ENCODE measurements at regions not wholly inside any gene's neighbourhood (a gene's known extent, or its start where the extent isn't known, plus 50 kb on each side); places are given as distances from the start of the nearest gene placed in this dataset.
"Not testable (repeated sequence)": the region's sequence is repeated elsewhere in the genome, so short reads cannot be mapped to it uniquely, and the experiment has no call there.

DNA sequence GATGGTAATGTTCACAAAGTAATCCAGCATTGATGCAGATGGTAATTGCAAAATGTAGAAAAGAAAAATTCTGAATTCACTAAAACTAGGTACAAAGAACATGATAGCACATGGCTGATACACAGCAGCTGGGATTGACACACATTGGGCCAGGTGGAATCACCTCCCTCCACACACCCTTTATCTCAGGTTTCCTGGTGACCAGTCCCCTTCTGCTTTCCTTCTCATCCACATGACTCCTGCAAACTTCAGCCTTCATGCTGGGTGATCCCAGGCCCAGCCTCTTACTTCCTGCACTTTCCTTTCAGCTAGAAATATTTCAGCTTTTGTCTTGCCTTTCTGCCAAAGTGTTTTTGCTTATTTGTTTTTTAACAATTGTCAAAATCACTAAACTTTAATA is 246.9 kb downstream of the LNPK start:
- no peak for DNase-seq

DNA sequence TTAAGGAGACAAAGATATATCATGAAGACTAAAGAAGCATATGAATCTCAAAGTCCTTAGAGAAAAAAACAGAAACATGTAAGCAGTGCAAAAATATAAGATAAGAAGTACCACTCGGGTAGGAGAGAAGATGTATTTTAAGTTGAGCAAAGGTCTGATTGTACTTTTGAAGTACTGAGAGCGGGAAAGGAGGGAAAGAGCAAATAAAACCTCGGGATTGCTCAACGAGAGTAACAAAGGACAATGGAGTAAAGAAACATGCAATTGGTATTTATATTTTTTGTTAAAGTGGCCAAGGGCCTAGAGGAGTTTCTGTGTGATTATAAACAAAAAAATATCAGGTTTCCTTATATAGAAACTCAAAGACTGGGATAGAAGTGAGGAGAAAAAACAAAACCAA is 251.9 kb downstream of the LNPK start:
- DNase-seq: no peak

DNA sequence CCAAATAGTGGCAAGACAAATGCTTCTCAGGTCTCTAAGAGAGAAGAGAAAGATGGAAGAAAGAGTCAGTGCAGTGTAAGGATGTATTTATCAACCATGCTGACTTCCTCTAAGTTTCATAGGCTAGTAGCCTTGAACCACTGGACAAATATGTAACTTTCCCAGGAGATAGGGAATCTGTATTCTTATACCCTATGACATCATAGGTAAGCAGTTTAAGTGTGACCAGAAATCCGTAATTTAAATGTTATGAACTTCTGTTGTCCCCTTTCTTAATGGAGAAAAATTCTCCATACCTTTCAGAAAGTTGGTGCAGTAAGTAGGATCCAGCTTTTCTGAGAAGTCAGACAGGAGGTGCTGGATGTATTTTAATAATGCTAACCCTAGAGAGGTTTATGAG is 256.2 kb downstream of the LNPK start:
- DNase-seq: no peak

DNA sequence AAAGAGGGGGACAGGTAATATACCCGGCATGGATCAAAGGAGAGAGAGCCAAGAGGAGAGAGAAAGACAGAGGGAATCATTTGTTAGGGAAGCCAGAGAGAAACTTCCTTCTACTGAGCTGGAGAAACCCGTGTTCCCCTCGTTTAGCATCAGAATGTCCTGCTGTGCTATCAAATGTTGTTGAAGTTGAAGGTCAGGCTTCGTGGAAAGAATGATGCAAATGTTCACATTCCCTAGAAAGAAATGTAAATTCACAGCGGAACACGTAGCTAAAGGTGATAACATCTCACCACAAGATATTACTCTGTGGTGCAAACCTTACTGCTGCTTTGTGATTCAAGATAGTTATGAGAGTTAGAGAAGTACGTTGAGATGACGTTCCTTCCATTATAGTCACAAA is 258.1 kb downstream of the LNPK start:
- no peak for DNase-seq

DNA sequence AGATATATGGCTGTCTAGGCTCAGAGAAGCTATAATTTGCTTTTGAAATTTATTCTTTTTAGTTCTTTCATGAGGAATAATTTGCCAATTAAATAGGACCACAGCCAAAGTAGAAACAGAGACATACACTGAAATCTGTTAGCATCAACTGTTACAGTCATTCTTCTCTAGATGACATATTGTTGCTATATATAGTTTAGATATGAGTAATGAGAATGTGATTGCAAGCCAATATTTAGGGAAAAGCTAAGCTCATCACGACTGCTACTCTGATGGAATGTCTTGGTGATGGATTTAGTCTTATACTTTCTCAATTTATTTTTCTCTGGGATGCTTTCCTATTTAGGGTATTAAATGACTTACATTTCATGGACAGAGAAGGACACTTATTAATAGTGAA is 259.1 kb downstream of the LNPK start:
- no peak for DNase-seq

DNA sequence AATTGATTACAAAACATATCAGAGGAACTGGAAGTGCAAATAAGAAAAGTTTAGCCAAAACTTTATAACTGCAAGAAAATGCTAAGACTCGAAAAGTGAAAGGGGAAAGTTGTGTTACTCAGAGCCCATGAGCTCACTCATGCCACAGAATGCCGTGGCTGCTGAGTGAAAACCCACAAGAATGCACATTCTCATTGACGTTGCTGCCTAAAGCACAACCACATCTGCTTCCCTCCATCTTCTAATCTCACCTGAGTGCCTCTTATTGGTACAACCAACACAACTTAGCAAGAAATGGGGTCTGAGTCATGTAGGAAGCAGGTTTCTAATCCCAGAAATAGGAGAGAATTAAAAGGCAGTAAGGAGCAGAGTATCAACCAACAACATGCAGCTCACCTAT is 259.7 kb downstream of the LNPK start:
- no peak for DNase-seq

DNA sequence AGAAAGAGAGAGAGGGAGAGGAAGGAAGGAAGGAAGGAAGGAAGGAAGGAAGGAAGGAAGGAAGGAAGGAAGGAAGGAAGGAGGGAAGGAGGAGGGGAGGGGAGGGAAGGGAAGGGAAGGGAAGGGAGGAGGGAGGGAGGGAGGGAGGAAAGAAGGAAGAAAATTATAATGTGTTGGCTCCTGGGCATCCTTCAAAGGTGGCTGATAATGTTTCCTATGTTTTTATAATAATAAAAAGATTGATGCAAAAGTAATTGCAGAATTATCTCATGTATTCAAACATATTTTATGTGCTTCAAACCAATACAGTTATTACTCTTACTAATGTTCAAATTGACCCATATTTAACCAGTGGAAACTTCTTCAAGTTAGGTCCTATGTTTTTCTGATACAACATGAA is 260.9 kb downstream of the LNPK start:
- DNase-seq: no peak

DNA sequence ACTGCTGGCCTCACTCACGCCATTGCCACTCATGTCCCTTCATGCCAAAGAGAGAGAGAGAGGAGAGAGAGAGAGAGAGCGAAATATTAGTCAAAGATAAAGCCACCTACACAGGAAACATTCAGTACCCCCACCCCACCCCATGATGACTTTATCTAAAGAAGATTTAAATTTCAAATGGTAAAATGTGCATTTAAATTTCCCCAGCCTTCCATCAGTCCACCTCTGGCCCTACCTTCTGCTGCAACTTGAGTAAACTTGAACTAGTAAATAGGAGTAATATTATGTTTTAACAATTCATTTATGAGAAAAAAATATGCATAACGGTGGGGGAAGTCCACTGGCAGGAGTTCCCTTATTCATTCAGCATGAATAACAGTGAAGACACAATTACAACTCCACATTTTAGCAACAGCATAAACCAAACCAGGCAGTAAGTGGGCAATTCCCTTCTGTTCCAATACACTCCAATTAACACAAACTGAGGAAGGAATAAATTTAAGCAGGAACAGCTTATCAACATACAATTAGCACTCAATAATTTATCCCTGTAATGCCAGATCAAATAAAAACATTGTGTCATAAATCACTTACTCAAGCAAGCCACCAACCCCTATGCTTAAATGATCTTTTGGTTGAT is 264.2 kb downstream of the LNPK start:
- no peak for DNase-seq

DNA sequence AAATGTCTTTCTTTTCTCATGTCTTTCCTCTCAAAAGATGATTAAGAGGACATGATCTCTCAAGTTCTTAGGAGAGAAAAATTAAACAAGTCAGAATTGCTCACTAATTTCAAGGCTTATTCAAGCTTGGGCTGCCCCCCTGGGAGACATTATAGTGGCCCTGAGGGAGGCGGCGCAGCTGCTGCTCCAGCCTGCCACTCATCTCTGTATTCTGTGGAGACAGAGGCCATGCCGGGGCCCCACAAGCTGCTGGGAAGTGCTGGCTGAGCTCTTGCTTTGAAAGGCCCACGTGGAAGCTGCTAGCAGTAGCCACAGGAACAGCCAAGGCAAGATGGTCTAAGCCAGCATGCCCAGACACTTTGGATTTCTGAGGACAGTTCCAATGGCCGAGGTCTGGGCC is 267.4 kb downstream of the LNPK start:
- DNase-seq: no peak

DNA sequence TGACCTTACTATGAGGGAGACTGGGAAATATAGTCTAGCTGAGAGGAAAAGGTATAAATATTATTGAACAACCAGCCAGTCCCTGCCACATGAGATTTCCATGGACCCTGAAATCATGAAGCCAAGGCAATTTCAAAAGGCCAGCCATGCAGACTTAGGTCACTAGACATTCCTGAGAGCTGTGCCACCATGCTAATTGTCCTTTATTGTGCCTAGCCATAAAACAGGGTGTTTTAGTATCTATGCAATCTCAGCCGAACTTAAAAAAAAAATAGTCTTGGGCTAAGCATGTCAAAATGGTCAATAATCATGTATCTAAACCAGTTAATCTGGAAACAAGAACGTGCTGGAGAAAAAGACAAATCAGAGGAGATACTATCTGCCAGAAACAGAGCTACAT is 269.5 kb downstream of the LNPK start:
- DNase-seq: no peak

DNA sequence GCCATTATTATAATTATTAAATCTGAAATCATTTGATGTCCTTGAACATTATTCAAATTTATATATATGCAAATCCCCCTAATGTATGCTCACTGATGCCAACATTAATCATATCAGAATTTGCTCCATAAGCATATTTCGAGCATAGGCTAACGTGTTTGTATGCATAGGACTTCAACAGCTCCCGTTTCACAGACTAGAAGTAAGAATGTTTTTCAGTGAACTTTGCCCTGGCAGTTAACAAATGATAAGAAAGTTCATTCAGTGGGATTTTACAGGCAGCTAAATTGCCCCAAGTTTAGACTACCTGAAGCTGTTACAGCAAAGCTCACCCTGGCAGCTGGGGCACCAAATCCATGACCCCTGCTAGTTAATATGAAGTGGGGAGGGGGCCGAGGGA is 272.0 kb downstream of the LNPK start:
- no peak for DNase-seq

DNA sequence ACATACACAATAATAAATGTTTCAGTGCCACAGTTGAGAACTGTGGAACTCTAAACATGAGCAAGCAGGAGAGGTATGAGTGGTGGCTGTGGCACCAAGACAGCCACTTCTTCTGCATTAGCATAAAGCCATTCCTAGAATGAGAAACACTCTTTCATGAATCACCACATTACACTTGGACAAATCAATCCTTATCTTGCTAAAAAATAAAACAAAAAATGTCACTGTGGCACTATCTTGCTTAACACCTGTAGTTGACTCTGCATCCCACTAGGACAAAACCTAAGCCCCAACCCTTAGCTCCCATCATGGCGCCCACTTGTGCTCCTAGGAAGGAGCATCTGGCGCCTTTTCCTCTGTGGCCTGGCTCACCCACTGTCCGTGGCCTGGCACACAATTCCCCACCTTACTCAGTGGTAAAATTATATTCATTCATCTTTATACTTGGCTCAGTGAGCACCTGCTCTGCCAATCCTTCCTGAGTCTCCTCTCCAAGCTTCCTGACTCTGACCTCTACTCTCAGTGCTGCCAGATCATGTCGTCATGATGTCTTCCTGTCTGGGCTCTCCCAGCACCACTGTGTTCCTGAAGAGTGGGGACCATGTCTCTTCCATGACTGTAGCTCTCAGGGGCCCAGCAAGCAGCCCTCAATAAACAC is 272.9 kb downstream of the LNPK start:
- DNase-seq: no peak

DNA sequence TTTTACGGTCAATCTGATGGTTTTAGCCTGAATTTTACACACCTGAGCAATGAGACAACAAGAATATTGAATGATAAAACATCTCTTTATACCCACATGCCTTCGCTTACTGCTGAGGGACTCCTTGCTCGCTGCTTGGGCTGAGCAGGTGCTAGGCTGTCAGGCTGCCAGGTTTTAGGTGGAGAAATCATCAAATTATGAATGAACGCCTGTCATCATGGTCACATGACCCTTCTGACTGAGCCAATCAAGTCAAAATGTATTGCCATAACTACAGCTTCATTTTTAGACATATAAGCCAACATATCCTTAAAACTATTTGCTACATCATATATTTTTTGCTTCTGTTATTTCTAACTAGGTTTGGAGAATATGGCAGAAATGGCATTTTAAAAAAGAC is 274.0 kb downstream of the LNPK start:
- DNase-seq: no peak

DNA sequence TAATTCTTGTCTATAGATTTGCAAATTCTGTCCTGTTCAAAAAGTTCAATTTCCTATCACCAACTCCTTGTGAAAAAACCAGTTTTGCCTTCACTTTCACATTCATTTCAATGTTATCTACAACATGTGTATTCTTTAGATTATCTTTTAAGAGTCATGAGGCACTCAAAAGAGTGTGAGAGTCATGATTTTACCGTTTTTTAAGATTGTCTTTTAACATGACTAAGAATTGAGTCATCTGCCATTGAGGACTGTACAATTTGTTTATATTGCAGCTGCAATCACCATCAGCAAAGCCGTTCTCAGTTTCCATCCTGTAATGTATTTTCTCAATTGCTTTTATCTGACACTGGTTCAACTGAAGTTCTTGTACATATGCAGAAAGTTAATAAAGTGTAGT is 275.8 kb downstream of the LNPK start:
- no peak for DNase-seq

DNA sequence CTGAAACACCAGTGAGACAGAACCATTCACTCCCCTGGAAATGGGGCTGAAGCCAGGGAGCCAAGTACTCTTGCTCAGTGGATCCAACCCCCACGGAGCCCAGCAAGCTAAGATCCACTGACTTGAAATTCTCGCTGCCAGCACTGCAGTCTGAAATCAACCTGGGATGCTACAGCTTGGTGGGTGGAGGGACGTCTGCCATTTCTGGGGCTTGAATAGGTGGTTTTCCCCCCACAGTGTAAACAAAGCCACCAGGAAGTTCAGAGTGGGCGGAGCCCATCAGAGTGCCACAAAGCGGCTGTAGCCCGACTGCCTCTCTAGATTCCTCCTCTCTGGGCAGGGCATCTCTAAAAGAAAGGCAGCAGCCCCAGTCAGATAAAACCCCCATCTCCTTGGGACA is 292.8 kb downstream of the LNPK start:
- DNase-seq: no peak

DNA sequence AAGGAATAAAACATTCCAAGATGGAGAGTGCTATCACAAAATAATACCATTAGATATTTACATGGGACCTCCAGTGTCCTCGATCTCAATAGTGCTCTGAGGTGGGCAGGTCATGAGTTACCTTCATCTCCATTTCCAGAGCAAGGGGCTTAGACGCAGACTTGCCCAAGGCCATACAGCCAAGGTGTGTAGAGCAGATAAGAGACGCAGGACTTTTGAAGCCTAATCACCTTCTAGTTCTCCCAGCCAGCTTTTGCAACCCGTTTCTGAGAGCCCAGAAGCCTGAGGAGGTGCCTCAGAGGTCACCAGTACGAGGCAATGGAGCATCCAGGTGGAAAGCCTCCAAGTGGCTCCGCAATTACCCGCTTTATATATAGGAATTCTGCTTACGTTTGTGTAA is 294.7 kb downstream of the LNPK start:
- DNase-seq: no peak

DNA sequence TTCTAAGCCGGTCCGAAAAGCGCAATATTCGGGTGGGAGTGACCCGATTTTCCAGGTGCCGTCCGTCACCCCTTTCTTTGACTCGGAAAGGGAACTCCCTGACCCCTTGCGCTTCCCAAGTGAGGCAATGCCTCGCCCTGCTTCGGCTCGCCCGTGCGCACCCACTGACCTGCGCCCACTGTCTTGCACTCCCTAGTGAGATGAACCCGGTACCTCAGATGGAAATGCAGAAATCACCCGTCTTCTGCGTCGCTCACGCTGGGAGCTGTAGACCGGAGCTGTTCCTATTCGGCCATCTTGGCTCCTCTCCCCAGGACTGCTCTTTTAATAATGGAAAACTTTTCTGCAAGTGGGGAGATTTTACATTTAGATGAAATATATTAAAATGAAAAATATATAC is 297.5 kb downstream of the LNPK start:
- DNase-seq: not testable (repeated sequence)

DNA sequence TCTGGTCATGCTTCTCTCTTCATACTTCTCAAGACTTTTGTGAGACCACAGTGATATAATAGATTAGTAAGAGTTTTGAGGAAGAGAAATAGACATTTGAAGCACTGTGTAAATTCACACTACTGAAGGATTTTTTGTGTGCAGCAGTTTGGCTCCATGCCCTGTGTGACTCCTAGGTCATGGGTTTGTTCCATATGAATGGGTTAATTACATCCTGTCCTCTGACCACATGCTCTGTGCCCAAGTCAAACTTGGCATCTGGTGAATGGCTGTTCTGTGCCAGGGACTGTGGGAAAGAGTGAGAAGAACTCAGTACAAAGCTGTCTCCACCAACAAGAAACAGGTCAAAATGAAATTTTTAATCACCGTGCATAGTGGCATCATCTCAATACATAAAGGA is 304.0 kb downstream of the LNPK start:
- DNase-seq: no peak

DNA sequence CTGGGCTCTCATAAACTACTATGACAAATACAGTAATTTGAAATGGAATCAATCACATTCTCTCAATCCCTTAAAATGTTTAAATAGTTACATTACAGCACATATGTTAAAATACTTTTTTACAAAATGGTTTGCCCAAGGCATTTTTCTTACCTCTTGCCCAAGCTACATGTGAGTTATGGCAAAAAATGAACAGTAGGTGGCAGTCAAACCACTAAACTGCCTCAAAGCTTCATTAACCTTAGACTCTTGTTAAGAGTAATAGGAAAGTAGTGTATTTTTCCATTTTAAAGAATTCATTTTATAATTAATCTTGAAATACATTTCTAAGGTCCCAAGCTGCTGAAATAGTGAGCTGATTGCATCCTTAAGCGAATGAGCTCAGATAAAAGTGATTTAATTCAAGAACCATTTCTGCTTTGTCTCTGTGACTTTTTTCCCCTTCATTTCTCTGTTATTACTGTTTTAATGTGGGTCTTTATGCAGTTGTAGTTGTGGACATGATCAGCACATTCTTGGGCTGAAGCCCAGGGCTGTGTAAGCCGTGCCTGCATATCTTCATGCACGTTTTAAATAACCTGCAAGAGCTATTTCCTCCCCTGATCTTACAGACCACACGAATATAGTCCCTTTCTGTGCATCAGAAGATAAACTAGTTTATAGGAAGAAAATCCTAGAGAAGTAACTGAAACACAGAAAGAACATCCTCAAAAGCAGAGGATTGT is 311.8 kb downstream of the LNPK start:
- DNase-seq: peak; percentile 26

DNA sequence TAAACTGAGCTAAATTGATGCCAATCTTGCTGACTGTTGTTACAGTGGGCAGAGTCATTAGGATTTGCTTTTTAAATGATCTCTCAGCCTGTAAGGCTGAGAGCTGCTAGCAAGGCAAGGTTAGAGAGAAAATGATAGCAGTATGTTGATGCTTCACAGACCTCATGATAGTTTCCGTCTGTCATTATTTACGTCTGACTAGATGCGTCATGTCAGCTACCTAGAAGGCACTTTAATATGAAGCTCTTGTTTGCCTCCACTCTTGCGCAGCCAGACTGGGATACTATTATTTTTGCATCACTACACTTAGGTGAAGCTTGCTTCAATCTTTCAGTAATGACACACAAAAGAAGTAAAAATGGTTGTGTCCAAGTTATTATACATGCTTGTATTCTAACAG is 313.8 kb downstream of the LNPK start:
- DNase-seq: no peak

DNA sequence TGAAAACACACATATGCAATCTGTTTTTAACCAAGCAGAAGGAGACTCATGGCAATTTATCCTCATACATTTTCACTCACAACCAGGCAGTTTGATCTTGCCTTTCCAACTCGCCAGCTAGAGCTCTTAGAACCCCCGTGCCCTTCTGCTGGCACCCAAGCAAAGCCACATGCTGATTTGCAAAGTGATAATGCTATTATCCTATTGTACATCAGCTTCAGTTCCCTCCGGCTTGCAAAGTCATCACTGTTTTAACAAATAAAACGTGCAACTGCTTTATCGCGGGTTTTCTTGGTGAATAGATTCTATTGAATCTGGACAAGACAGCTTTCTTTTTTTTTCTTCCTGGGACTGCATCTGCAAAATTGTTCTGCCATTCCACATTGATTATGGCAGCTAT is 314.6 kb downstream of the LNPK start:
- DNase-seq: no peak

DNA sequence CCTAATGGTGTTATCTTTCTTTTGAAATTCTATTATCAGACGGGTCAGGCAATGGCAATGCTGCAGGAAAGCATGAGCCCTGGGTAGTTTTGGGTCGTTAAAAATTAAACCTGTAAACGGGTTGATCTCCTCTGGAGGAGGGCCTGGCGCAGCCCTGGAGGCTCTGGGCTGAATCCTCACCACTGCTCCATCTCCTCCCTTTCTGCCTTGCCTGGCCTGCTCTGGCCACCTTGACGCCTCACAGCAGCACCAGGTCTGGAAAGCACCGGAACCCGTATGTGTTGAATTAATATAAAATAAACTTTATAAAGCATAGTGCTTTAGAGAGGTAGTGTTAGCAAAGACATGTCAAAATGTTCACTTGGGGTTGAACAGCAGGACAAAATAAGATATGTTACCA is 316.1 kb downstream of the LNPK start:
- DNase-seq: no peak

DNA sequence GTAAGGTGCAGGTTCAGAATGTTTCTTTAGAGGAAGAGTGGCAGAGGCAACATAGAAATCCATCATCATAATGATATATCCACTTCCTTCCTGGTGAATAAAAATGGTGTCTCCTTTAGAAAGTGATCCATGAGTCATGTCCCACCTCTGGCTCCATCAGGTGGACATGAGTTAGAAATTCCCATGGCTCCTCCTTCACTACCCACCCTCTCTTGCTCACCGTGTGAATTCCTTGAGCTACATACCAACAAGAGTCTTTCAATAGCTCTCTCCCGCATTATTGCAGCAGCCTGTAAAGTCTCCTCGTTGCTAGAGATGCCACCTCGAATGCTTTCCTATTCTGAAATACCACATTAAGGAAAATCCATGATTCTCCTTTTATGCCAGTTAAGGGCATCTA is 317.6 kb downstream of the LNPK start:
- no peak for DNase-seq

DNA sequence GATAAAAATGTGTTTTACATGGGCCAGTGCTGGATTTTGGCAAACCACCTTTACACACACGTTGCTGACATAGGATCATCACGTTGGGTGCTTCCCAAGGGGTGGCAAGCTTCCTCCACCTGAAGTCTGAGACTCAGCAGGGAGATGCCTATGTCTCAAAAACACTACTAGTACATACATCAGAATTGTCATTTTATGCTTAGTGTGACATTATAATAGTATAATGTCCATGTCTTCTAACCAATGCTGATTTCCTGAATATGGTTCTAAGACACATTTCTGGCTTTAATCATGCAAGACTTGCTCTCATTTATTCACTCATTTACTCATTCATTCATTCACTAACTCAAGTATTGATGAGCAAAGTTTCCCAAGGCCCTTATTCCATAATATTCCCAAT is 322.3 kb downstream of the LNPK start:
- no peak for DNase-seq

DNA sequence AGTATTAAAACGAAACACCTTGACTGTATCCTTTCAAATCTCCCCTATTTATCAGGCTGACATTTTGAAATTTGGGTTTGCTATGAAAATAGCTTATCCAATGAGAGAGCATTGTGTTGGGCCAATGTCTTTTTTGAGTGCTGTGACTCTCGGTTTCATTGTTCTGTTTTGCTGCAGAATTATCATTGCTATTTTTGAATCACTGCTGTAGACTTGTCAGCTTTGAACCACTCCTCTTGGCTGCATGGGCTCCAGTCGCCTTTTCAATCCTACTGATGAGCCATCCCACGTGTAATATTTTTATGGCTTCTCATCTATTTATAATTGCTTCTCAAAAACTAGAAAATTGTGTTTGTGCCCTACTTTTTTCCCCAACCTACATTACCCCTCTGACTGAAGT is 322.8 kb downstream of the LNPK start:
- DNase-seq: no peak

All from NCI-H1092 (cell line).